ENCODE measurements at regions not wholly inside any gene's neighbourhood (a gene's known extent, or its start where the extent isn't known, plus 50 kb on each side); places are given as distances from the start of the nearest gene placed in this dataset.

- TF ChIP-seq CTCF (IDR thresholded peaks at IDR 0.05) (no peak), POLR2A (IDR thresholded peaks at IDR 0.05) (no peak)
Observed at GRCh38 chr15:59936741-59937140, 67.4 kb upstream of the FOXB1 start.
